ENCODE measurements at regions not wholly inside any gene's neighbourhood (a gene's known extent, or its start where the extent isn't known, plus 50 kb on each side); places are given as distances from the start of the nearest gene placed in this dataset.

GRCh38 chr17:53391197-53391596, 431.5 kb upstream of the KIF2B start:
- TF ChIP-seq, protein P1, sequence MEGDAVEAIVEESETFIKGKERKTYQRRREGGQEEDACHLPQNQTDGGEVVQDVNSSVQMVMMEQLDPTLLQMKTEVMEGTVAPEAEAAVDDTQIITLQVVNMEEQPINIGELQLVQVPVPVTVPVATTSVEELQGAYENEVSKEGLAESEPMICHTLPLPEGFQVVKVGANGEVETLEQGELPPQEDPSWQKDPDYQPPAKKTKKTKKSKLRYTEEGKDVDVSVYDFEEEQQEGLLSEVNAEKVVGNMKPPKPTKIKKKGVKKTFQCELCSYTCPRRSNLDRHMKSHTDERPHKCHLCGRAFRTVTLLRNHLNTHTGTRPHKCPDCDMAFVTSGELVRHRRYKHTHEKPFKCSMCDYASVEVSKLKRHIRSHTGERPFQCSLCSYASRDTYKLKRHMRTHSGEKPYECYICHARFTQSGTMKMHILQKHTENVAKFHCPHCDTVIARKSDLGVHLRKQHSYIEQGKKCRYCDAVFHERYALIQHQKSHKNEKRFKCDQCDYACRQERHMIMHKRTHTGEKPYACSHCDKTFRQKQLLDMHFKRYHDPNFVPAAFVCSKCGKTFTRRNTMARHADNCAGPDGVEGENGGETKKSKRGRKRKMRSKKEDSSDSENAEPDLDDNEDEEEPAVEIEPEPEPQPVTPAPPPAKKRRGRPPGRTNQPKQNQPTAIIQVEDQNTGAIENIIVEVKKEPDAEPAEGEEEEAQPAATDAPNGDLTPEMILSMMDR (conservative IDR thresholded peaks at IDR 0.05 in 1 of 2, IDR thresholded peaks at IDR 0.05 in 1 of 2; ENCODE audit: low read depth in 1 of 2, low read length in 2 of 2): no peak
- TF ChIP-seq EZH2 (IDR thresholded peaks at IDR 0.05; ENCODE audit: low read length, missing control alignments): no peak
